GM13977 (cell line): ENCODE measurements at regions not wholly inside any gene's neighbourhood (a gene's known extent, or its start where the extent isn't known, plus 50 kb on each side); places are given as distances from the start of the nearest gene placed in this dataset.
A peak's percentile ranks its signal among the peaks of the same experiment; 100 is the strongest.
"Not testable (repeated sequence)": the region's sequence is repeated elsewhere in the genome, so short reads cannot be mapped to it uniquely, and the experiment has no call there.

Source experiments
- DNase-seq: peaks from one replicate; pipeline ENCODE4 v3.0.0; 2012; ENCODE audit warnings: low spot score
- in situ Hi-C: fragments of 300-500 bp; cut with MboI; formaldehyde crosslinking; loops from one replicate; pipeline ENCODE4 v1.12.0; 2022; ENCODE audit warnings: low sequenced_read_pairs, low pct_unique_long_range_greater_than_20kb, mixed read lengths, inconsistent platforms; ENCODE audit not compliant: unreplicated experiment
- TF ChIP-seq, protein P1 (sequence below): IDR thresholded peaks from 2 replicates; pipeline ENCODE4 v1.5.1; 2012; ENCODE audit warnings: mild to moderate bottlenecking, control low read depth; ENCODE audit not compliant: insufficient read depth; ENCODE audit errors: extremely low read depth, missing control alignments

- in situ Hi-C loops: no loop called here
- TF ChIP-seq, protein P1, sequence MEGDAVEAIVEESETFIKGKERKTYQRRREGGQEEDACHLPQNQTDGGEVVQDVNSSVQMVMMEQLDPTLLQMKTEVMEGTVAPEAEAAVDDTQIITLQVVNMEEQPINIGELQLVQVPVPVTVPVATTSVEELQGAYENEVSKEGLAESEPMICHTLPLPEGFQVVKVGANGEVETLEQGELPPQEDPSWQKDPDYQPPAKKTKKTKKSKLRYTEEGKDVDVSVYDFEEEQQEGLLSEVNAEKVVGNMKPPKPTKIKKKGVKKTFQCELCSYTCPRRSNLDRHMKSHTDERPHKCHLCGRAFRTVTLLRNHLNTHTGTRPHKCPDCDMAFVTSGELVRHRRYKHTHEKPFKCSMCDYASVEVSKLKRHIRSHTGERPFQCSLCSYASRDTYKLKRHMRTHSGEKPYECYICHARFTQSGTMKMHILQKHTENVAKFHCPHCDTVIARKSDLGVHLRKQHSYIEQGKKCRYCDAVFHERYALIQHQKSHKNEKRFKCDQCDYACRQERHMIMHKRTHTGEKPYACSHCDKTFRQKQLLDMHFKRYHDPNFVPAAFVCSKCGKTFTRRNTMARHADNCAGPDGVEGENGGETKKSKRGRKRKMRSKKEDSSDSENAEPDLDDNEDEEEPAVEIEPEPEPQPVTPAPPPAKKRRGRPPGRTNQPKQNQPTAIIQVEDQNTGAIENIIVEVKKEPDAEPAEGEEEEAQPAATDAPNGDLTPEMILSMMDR: no peak
- no peak for DNase-seq
Measured at GRCh38 chr6:135117413-135117968, 62.9 kb upstream of the HBS1L start.

DNA sequence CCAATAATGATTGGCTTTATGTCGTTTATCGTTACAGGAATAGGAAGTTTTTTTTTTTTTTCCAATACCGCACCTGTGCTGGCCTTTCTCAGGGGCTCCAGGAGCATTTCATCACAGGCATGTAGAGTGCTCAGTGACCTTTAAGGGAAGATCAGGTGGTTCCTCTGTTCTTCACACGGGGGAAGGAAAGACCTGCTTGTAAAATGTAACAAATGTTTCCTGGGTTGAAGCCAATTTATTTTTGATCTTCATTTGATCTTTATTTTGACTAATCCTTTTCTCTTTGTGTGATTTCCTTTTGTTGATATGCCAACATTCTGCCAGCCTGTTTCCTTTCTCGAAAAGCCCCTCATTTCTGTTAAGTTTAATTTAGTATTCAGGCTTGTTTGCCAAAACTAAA, 61.9 kb upstream of the HBS1L start:
- in situ Hi-C loops: no loop called here
- TF ChIP-seq, protein P1: no peak
- no peak for DNase-seq

GRCh38 chr6:135115834-135116233, 61.2 kb upstream of the HBS1L start:
- DNase-seq: no peak
- in situ Hi-C loops: no loop called here
- TF ChIP-seq, protein P1: no peak

DNA sequence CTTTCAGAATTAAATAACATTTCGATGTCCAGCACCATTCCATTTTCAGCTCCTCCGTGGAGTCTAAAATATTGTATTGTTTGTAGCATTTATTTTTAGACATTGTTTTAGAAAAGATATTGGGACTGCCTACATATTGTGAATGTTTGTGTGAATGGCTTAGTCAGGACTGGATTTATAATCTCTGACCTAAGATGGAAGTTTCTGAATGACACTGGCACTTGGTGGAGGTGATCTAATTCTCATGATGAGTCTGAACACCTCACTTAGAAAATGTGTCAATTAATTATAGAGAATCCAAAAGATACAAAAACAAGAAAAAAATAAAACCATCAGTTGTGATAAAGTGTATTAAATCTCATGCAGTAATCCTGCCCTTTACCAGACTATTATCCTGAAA, 60.8 kb upstream of the HBS1L start:
- in situ Hi-C loops: no loop called here
- TF ChIP-seq, protein P1: no peak
- no peak for DNase-seq

GRCh38 chr6:135114355-135115145, 59.9 kb upstream of the HBS1L start:
- TF ChIP-seq, protein P1: no peak
- DNase-seq: peak; percentile 18
- in situ Hi-C loops: no loop called here

DNA sequence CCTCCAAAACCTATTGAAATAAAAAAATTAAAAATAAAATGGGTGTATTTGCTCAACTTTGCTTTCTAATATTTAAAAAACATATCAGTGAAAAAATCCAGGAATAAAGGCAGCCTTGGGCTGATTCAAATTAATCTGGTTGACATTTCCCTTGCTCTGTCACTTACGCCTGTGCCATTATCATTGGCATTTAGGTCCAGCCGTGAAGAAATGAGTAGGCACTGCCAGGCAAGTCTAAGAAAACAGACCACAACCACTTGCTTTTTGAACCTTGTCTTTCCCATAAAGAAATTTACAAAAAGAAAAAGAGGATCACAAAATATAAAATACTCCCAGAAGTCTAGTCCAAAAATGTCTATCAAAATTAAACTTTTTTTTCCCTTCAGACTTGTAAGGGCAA, 59.2 kb upstream of the HBS1L start:
- in situ Hi-C loops: no loop called here
- DNase-seq: no peak
- TF ChIP-seq, protein P1: no peak

GRCh38 chr6:135112951-135113350, 58.3 kb upstream of the HBS1L start:
- DNase-seq, in situ Hi-C loops: not testable (repeated sequence)

- in situ Hi-C loops, DNase-seq: not testable (repeated sequence)
Measured at GRCh38 chr6:135110261-135110781, 55.7 kb upstream of the HBS1L start.
